SK-N-SH treated with all-trans-retinoic acid at 6 μM for 48 hours (cell line): ENCODE measurements at regions not wholly inside any gene's neighbourhood (a gene's known extent, or its start where the extent isn't known, plus 50 kb on each side); places are given as distances from the start of the nearest gene placed in this dataset.

Experiments
- ARNTL ChIP-seq: fragments of 450-650 bp; formaldehyde crosslinking; IDR thresholded peaks from 2 replicates; pipeline ENCODE4 v1.5.0; 2020; ENCODE audit warnings: low read depth, mild to moderate bottlenecking, moderate library complexity, borderline replicate concordance
- BACH2 ChIP-seq: fragments of 250-450 bp; sonication (Bioruptor Pico); IDR thresholded peaks from 2 replicates; pipeline ENCODE4 v1.9.0; 2021; ENCODE audit warnings: mild to moderate bottlenecking, borderline replicate concordance
- CSDC2 ChIP-seq: fragments of 250-450 bp; sonication (Bioruptor Pico); IDR thresholded peaks from 2 replicates; pipeline ENCODE4 v1.5.0; 2020; ENCODE audit warnings: mild to moderate bottlenecking, moderate library complexity
- ESRRG ChIP-seq: fragments of 250-450 bp; sonication (Bioruptor Pico); IDR thresholded peaks from 2 replicates; pipeline ENCODE4 v1.6.1; 2021; ENCODE audit warnings: mild to moderate bottlenecking
- GLIS3 ChIP-seq: fragments of 250-450 bp; sonication (Bioruptor Pico); IDR thresholded peaks from 2 replicates; pipeline ENCODE4 v1.5.0; 2020; ENCODE audit warnings: mild to moderate bottlenecking, moderate library complexity
- RARB ChIP-seq: fragments of 250-450 bp; sonication (Bioruptor Pico); IDR thresholded peaks from 2 replicates; pipeline ENCODE4 v1.8.0; 2021; ENCODE audit warnings: mild to moderate bottlenecking, moderate library complexity
- ZFP3 ChIP-seq: fragments of 250-450 bp; sonication (Bioruptor Pico); IDR thresholded peaks from 2 replicates; pipeline ENCODE4 v1.5.0; 2020; ENCODE audit warnings: mild to moderate bottlenecking, moderate library complexity
- ZNF565 ChIP-seq: fragments of 450-650 bp; formaldehyde crosslinking; conservative IDR thresholded peaks from 2 replicates; pipeline ENCODE4 v1.5.0; 2020; ENCODE audit warnings: low read depth, mild to moderate bottlenecking, moderate library complexity
- ZNF70 ChIP-seq: fragments of 450-650 bp; formaldehyde crosslinking; IDR thresholded peaks from 2 replicates; pipeline ENCODE4 v1.5.0; 2020; ENCODE audit warnings: mild to moderate bottlenecking, moderate library complexity
- TF ChIP-seq, protein P1 (sequence below): fragments of 250-450 bp; sonication (Bioruptor Pico); IDR thresholded peaks from 2 replicates; pipeline ENCODE4 v1.5.1; 2020; ENCODE audit warnings: low read depth, mild to moderate bottlenecking, moderate library complexity
- TF ChIP-seq, protein P2 (sequence below): fragments of 250-450 bp; sonication (Bioruptor Pico); IDR thresholded peaks from 2 replicates; pipeline ENCODE4 v1.8.0; 2020; ENCODE audit warnings: mild to moderate bottlenecking, moderate library complexity, borderline replicate concordance
- TF ChIP-seq, protein P3 (sequence below): fragments of 250-450 bp; sonication (Bioruptor Pico); IDR thresholded peaks from 2 replicates; pipeline ENCODE4 v1.5.1; 2021; ENCODE audit warnings: mild to moderate bottlenecking, moderate library complexity

DNA sequence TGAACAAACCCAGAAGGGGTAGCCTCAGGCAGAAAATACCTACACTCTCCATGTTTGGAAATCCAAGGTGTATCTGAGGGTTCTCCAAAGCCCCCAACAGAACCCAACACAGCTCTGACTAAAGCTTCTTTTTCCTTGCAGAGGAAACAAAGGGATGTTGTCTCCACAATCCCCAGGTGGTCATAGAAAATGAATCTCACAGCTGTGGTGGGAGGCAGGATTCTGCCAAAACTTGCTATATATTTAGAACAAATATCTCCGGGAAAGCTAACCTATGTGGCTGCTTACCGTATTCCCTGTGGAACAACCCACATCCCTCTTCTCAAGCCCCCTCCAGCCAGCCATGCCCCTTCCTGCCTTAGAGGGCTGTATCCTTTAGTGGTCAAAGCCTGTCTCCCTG lies 406.1 kb downstream of the PRDM2 start:
- TF ChIP-seq ZNF70 (CRISPR knock-in tag) (no peak), RARB (CRISPR knock-in tag) (no peak), ESRRG (CRISPR knock-in tag) (no peak), ZNF565 (CRISPR knock-in tag) (no peak), ARNTL (CRISPR knock-in tag) (no peak), ZFP3 (CRISPR knock-in tag) (no peak), GLIS3 (CRISPR knock-in tag) (no peak), CSDC2 (no peak), BACH2 (CRISPR knock-in tag) (no peak)
- TF ChIP-seq, protein P1, sequence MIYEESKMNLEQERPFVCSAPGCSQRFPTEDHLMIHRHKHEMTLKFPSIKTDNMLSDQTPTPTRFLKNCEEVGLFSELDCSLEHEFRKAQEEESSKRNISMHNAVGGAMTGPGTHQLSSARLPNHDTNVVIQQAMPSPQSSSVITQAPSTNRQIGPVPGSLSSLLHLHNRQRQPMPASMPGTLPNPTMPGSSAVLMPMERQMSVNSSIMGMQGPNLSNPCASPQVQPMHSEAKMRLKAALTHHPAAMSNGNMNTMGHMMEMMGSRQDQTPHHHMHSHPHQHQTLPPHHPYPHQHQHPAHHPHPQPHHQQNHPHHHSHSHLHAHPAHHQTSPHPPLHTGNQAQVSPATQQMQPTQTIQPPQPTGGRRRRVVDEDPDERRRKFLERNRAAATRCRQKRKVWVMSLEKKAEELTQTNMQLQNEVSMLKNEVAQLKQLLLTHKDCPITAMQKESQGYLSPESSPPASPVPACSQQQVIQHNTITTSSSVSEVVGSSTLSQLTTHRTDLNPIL (CRISPR knock-in tag), result no peak
- TF ChIP-seq, protein P2, sequence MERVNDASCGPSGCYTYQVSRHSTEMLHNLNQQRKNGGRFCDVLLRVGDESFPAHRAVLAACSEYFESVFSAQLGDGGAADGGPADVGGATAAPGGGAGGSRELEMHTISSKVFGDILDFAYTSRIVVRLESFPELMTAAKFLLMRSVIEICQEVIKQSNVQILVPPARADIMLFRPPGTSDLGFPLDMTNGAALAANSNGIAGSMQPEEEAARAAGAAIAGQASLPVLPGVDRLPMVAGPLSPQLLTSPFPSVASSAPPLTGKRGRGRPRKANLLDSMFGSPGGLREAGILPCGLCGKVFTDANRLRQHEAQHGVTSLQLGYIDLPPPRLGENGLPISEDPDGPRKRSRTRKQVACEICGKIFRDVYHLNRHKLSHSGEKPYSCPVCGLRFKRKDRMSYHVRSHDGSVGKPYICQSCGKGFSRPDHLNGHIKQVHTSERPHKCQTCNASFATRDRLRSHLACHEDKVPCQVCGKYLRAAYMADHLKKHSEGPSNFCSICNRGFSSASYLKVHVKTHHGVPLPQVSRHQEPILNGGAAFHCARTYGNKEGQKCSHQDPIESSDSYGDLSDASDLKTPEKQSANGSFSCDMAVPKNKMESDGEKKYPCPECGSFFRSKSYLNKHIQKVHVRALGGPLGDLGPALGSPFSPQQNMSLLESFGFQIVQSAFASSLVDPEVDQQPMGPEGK (CRISPR knock-in tag), result no peak
- TF ChIP-seq, protein P3, sequence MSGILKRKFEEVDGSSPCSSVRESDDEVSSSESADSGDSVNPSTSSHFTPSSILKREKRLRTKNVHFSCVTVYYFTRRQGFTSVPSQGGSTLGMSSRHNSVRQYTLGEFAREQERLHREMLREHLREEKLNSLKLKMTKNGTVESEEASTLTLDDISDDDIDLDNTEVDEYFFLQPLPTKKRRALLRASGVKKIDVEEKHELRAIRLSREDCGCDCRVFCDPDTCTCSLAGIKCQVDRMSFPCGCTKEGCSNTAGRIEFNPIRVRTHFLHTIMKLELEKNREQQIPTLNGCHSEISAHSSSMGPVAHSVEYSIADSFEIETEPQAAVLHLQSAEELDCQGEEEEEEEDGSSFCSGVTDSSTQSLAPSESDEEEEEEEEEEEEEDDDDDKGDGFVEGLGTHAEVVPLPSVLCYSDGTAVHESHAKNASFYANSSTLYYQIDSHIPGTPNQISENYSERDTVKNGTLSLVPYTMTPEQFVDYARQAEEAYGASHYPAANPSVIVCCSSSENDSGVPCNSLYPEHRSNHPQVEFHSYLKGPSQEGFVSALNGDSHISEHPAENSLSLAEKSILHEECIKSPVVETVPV (CRISPR knock-in tag), result no peak
